PFSK-1 (cell line): ENCODE measurements at regions not wholly inside any gene's neighbourhood (a gene's known extent, or its start where the extent isn't known, plus 50 kb on each side); places are given as distances from the start of the nearest gene placed in this dataset.

Experiments
- POLR2AphosphoS5 ChIP-seq: IDR thresholded peaks from 2 replicates; pipeline ENCODE4 v1.6.1; 2012; ENCODE audit warnings: low read depth, mild to moderate bottlenecking, control low read depth, low read length, moderate library complexity
- TAF1 ChIP-seq: IDR thresholded peaks from 2 replicates; pipeline ENCODE4 v1.6.1; 2012; ENCODE audit warnings: low read length, control low read depth, borderline replicate concordance; ENCODE audit not compliant: insufficient read depth

GRCh38 chr22:22327723-22328122 lies 83.1 kb downstream of the VPREB1 start:
- TF ChIP-seq POLR2AphosphoS5 (no peak), TAF1 (no peak)
